Loucy (cell line): ENCODE measurements at regions not wholly inside any gene's neighbourhood (a gene's known extent, or its start where the extent isn't known, plus 50 kb on each side); places are given as distances from the start of the nearest gene placed in this dataset.
"Not testable (repeated sequence)": the region's sequence is repeated elsewhere in the genome, so short reads cannot be mapped to it uniquely, and the experiment has no call there.

Experiments used
- H2AFZ ChIP-seq: fragments of 200-600 bp; sonication (generic); 2 replicates; pipeline ENCODE4 v1.6.0; 2016; ENCODE audit warnings: antibody characterized with exemption, mild to moderate bottlenecking, low read length, moderate library complexity
- H3F3A ChIP-seq: fragments of 200-600 bp; 2 replicates; pipeline ENCODE4 v1.6.0; 2016; ENCODE audit warnings: antibody characterized with exemption, low read depth, mild to moderate bottlenecking
- H3K27me3 ChIP-seq: fragments of 200-600 bp; sonication (generic); 2 replicates; pipeline ENCODE4 v1.6.1; 2014; ENCODE audit warnings: low read length, mild to moderate bottlenecking; ENCODE audit not compliant: insufficient read depth, poor library complexity, severe bottlenecking
- H3K36me3 ChIP-seq: fragments of 200-600 bp; sonication (generic); 2 replicates; pipeline ENCODE4 v1.6.1; 2016; ENCODE audit warnings: low read length; ENCODE audit not compliant: insufficient read depth
- H3K4me1 ChIP-seq: fragments of 200-600 bp; sonication (generic); 2 replicates; pipeline ENCODE4 v1.5.1; 2014; ENCODE audit warnings: low read length, mild to moderate bottlenecking; ENCODE audit not compliant: insufficient read depth, poor library complexity, severe bottlenecking
- H3K4me2 ChIP-seq: fragments of 200-600 bp; sonication (generic); 2 replicates; pipeline ENCODE4 v1.6.0; 2014; ENCODE audit warnings: antibody characterized with exemption, low read length, low read depth, mild to moderate bottlenecking; ENCODE audit not compliant: poor library complexity, severe bottlenecking
- H3K4me3 ChIP-seq: fragments of 200-600 bp; sonication (generic); 2 replicates; pipeline ENCODE4 v1.5.1; 2014; ENCODE audit warnings: low read length, mild to moderate bottlenecking, mixed read lengths; ENCODE audit not compliant: poor library complexity, severe bottlenecking
- H3K79me2 ChIP-seq: fragments of 200-600 bp; sonication (generic); 2 replicates; pipeline ENCODE4 v1.6.1; 2014; ENCODE audit warnings: low read length; ENCODE audit not compliant: insufficient read depth
- H3K9ac ChIP-seq: fragments of 200-600 bp; sonication (generic); 2 replicates; pipeline ENCODE4 v1.6.0; 2014; ENCODE audit warnings: mild to moderate bottlenecking, low read depth, low read length, moderate library complexity; ENCODE audit not compliant: poor library complexity, severe bottlenecking
- H3K9me2 ChIP-seq: fragments of 200-600 bp; sonication (generic); replicated peaks from 2 replicates; pipeline ENCODE4 v1.6.1; 2016; ENCODE audit warnings: low read depth, low read length, mixed read lengths
- H3K9me3 ChIP-seq: fragments of 200-600 bp; sonication (generic); 2 replicates; pipeline ENCODE4 v1.6.1; 2014; ENCODE audit warnings: mild to moderate bottlenecking, antibody characterized with exemption, low read length, low read depth; ENCODE audit not compliant: insufficient read depth
- H4K20me1 ChIP-seq: fragments of 200-600 bp; sonication (generic); 2 replicates; pipeline ENCODE4 v1.6.0; 2014; ENCODE audit warnings: antibody characterized with exemption, low read length, mild to moderate bottlenecking; ENCODE audit not compliant: insufficient read depth, poor library complexity, severe bottlenecking
- EZH2phosphoT487 ChIP-seq: fragments of 200-600 bp; IDR thresholded peaks from 2 replicates; pipeline ENCODE4 v1.6.1; 2018; ENCODE audit warnings: antibody characterized with exemption, mild to moderate bottlenecking, moderate library complexity, borderline replicate concordance
- TF ChIP-seq, protein P1 (sequence below): fragments of 200-600 bp; sonication (generic); conservative IDR thresholded peaks from 2 replicates; pipeline ENCODE4 v1.5.1; 2014; ENCODE audit warnings: mild to moderate bottlenecking, antibody characterized with exemption, low read length

DNA sequence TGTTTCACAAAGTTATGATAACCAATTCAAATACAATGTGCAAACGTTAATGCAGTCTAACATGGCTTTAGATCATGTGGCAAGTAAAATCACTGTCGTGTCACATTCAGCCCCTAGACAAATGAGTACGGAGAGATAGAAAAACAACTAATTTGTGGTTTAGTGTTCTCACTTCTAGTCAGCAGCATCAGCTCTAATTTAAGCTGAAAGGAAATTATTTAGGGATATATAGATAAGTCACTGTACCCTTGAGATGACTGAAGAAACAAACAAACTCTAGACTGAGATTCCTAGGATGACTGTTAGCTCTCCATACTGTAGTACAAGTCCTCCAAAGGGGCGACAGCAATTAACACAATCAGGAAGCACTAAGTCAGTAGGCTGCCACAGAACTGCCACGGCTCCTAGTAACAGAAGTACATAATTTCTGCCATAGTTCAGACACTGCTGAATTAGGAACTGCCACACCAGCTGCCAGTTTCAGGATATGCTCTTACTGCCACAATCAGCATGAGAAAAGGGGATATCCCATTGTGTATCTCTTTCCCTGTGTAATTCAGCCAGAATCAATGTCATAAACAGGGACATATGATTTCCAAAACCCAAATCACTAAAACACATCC, 150.4 kb upstream of the NEGR1 start:
- no peak overlapping the region for H3K4me2 ChIP-seq
- H4K20me1 ChIP-seq = no peaks in the 10 kb centered on the region
- H3F3A ChIP-seq = no peaks in the 10 kb centered on the region
- no peaks in the 10 kb centered on the region for H3K27me3 ChIP-seq
- no peak for TF ChIP-seq EZH2phosphoT487
- TF ChIP-seq, protein P1, sequence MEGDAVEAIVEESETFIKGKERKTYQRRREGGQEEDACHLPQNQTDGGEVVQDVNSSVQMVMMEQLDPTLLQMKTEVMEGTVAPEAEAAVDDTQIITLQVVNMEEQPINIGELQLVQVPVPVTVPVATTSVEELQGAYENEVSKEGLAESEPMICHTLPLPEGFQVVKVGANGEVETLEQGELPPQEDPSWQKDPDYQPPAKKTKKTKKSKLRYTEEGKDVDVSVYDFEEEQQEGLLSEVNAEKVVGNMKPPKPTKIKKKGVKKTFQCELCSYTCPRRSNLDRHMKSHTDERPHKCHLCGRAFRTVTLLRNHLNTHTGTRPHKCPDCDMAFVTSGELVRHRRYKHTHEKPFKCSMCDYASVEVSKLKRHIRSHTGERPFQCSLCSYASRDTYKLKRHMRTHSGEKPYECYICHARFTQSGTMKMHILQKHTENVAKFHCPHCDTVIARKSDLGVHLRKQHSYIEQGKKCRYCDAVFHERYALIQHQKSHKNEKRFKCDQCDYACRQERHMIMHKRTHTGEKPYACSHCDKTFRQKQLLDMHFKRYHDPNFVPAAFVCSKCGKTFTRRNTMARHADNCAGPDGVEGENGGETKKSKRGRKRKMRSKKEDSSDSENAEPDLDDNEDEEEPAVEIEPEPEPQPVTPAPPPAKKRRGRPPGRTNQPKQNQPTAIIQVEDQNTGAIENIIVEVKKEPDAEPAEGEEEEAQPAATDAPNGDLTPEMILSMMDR = no peak
- no peak overlapping the region for H3K4me3 ChIP-seq
- H3K36me3 ChIP-seq = no peaks in the 10 kb centered on the region
- H3K9me2 ChIP-seq = no peaks in the 10 kb centered on the region
- no peaks in the 10 kb centered on the region for H3K4me1 ChIP-seq
- H3K9me3 ChIP-seq = no peaks in the 10 kb centered on the region
- no peak overlapping the region for H3K9ac ChIP-seq
- no peak overlapping the region for H2AFZ ChIP-seq
- no peaks in the 10 kb centered on the region for H3K79me2 ChIP-seq

GRCh38 chr1:72431810-72432209, 149.5 kb upstream of the NEGR1 start:
- TF ChIP-seq, protein P1 = no peak
- TF ChIP-seq EZH2phosphoT487 = no peak
- Histone ChIP-seq H3K27me3 (no peaks in the 10 kb centered on the region), H3F3A (no peaks in the 10 kb centered on the region), H3K9me2 (no peaks in the 10 kb centered on the region), H3K4me3 (no peak overlapping the region), H3K4me1 (no peaks in the 10 kb centered on the region), H3K4me2 (no peak overlapping the region), H3K79me2 (no peaks in the 10 kb centered on the region), H3K9ac (no peak overlapping the region), H3K36me3 (no peaks in the 10 kb centered on the region), H4K20me1 (no peaks in the 10 kb centered on the region), H2AFZ (no peak overlapping the region), H3K9me3 (no peaks in the 10 kb centered on the region)

DNA sequence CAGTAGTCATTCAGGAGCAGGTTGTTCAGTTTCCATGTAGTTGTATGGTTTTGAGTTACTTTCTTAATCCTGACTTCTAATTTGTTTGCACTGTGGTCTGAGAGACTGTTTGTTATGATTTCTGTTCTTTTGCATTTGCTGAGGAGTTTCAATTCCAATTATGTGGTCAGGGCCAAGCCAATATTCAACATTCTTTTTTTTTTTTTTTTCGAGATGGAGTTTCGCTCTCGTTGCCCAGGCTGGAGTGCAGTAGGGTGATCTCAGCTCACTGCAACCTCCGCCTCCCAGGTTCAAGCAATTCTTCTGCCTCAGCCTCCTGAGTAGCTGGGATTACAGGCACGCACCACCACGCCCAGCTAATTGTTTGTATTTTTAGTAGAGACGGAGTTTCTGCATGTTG, 145.9 kb upstream of the NEGR1 start:
- H3F3A ChIP-seq, H3K36me3 ChIP-seq, H3K9me2 ChIP-seq, H3K4me3 ChIP-seq, H4K20me1 ChIP-seq, H2AFZ ChIP-seq, H3K4me1 ChIP-seq, H3K27me3 ChIP-seq, H3K79me2 ChIP-seq, H3K4me2 ChIP-seq, H3K9ac ChIP-seq, H3K9me3 ChIP-seq: not testable (repeated sequence)

- Histone ChIP-seq H3K9ac (no peak overlapping the region), H3K36me3 (no peaks in the 10 kb centered on the region), H3K4me1 (no peaks in the 10 kb centered on the region), H3K27me3 (no peaks in the 10 kb centered on the region), H3K4me3 (no peak overlapping the region), H4K20me1 (no peaks in the 10 kb centered on the region), H2AFZ (no peak overlapping the region), H3K9me3 (no peaks in the 10 kb centered on the region), H3K9me2 (no peaks in the 10 kb centered on the region), H3K4me2 (no peak overlapping the region), H3K79me2 (no peaks in the 10 kb centered on the region), H3F3A (no peaks in the 10 kb centered on the region)
- TF ChIP-seq, protein P1 = no peak
- TF ChIP-seq EZH2phosphoT487 = no peak
These were observed 136.9 kb upstream of the NEGR1 start for GRCh38 chr1:72419229-72419628.
